GM12872 (cell line): ENCODE measurements at regions not wholly inside any gene's neighbourhood (a gene's known extent, or its start where the extent isn't known, plus 50 kb on each side); places are given as distances from the start of the nearest gene placed in this dataset.

ENCODE experiments used
- CTCF ChIP-seq: IDR thresholded peaks from 3 replicates; pipeline ENCODE4 v1.5.1; 2011; ENCODE audit warnings: low read depth, mild to moderate bottlenecking, low read length, moderate library complexity; ENCODE audit not compliant: insufficient read depth

GRCh38 chr10:2529945-2530344 lies 537.4 kb upstream of the PFKP start:
- TF ChIP-seq CTCF: no peak

DNA sequence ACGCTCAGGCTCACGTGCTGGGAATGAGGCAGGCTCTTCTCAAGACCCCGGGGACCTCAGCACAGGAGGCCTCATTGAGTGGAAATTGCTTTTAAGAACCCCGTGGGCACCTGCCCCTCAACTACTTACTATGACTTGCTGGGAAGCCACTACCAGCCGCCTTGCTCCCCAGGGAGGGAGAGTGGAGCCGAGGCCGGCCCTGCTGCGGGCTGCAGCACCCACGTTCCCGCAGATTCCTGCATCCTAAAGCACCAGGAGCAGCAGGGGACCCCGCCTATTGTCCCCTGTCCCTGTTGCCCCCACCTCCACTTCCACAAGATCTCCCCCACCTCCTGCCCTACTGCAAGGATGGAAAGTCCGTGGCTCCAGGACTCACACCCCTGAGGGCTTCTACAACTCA lies 541.6 kb upstream of the PFKP start:
- no peak for TF ChIP-seq CTCF

- no peak for TF ChIP-seq CTCF
Measured at GRCh38 chr10:2519139-2519538, 548.2 kb upstream of the PFKP start.

GRCh38 chr10:2509081-2509531 lies 558.2 kb upstream of the PFKP start:
- no peak for TF ChIP-seq CTCF

GRCh38 chr10:2494399-2494798 lies 572.9 kb upstream of the PFKP start:
- TF ChIP-seq CTCF: no peak

GRCh38 chr10:2488446-2489005 lies 578.8 kb upstream of the PFKP start:
- TF ChIP-seq CTCF: no peak

- no peak for TF ChIP-seq CTCF
Measured at GRCh38 chr10:2487921-2488320, 579.4 kb upstream of the PFKP start.
